NCI-H526 treated with DMSO at 0.1 percent for 48 hours (cell line): ENCODE measurements at regions not wholly inside any gene's neighbourhood (a gene's known extent, or its start where the extent isn't known, plus 50 kb on each side); places are given as distances from the start of the nearest gene placed in this dataset.

Experiments used
- DNase-seq: peaks from one replicate; lab custom pipeline; 2025; lab: John Stamatoyannopoulos, UW

- DNase-seq = no peak
Measured at GRCh38 chr11:15379483-15379882, 264.8 kb downstream of the INSC start.

- DNase-seq = no peak
Measured at GRCh38 chr11:15390857-15391256, 276.1 kb downstream of the INSC start.

- DNase-seq = no peak
Measured at GRCh38 chr11:15396778-15397177, 282.1 kb downstream of the INSC start.

- DNase-seq = no peak
Measured at GRCh38 chr11:15406851-15407351, 292.2 kb downstream of the INSC start.

GRCh38 chr11:15412054-15412453 is 297.3 kb downstream of the INSC start:
- no peak for DNase-seq

GRCh38 chr11:15418921-15419320 is 304.2 kb downstream of the INSC start:
- DNase-seq = no peak

- no peak for DNase-seq
Measured at GRCh38 chr11:15419696-15420095, 305.0 kb downstream of the INSC start.

GRCh38 chr11:15430381-15430780 is 315.7 kb downstream of the INSC start:
- no peak for DNase-seq

- DNase-seq = no peak
Measured at GRCh38 chr11:15434529-15434928, 319.8 kb downstream of the INSC start.

GRCh38 chr11:15446315-15446714 is 331.6 kb downstream of the INSC start:
- DNase-seq = no peak

GRCh38 chr11:15446929-15447328 is 332.2 kb downstream of the INSC start:
- no peak for DNase-seq

- DNase-seq = no peak
Measured at GRCh38 chr11:15451713-15452112, 337.0 kb downstream of the INSC start.

- no peak for DNase-seq
Measured at GRCh38 chr11:15453211-15453765, 338.6 kb downstream of the INSC start.

GRCh38 chr11:15468466-15468865 is 353.7 kb downstream of the INSC start:
- DNase-seq = no peak

- no peak for DNase-seq
Measured at GRCh38 chr11:15471048-15471894, 356.5 kb downstream of the INSC start.

GRCh38 chr11:15471895-15472799 is 357.4 kb downstream of the INSC start:
- DNase-seq = no peak

- no peak for DNase-seq
Measured at GRCh38 chr11:15473954-15474837, 359.5 kb downstream of the INSC start.

- DNase-seq = no peak
Measured at GRCh38 chr11:15476371-15476917, 361.7 kb downstream of the INSC start.

GRCh38 chr11:15481871-15482270 is 367.1 kb downstream of the INSC start:
- no peak for DNase-seq

GRCh38 chr11:15483205-15483604 is 368.5 kb downstream of the INSC start:
- no peak for DNase-seq

GRCh38 chr11:15484398-15484797 is 369.7 kb downstream of the INSC start:
- no peak for DNase-seq
